ENCODE measurements at regions not wholly inside any gene's neighbourhood (a gene's known extent, or its start where the extent isn't known, plus 50 kb on each side); places are given as distances from the start of the nearest gene placed in this dataset.

GRCh38 chr6:156579564-156579963 is 197.6 kb upstream of the ARID1B start:
- no peak for DNase-seq (ENCODE audit: insufficient read length, low spot score)
- FAIRE-seq: no peak

GRCh38 chr6:156577749-156578148 is 199.4 kb upstream of the ARID1B start:
- FAIRE-seq (no peak), DNase-seq (ENCODE audit: insufficient read length, low spot score) (no peak)

GRCh38 chr6:156575361-156575760 is 201.8 kb upstream of the ARID1B start:
- FAIRE-seq: no peak
- no peak for DNase-seq (ENCODE audit: insufficient read length, low spot score)

- DNase-seq (ENCODE audit: insufficient read length, low spot score) (no peak), FAIRE-seq (no peak)
Observed at GRCh38 chr6:156564807-156565149, 212.4 kb upstream of the ARID1B start.

- DNase-seq (ENCODE audit: insufficient read length, low spot score) (peak; percentile 66), FAIRE-seq (no peak)
Observed at GRCh38 chr6:156564127-156564806, 212.9 kb upstream of the ARID1B start.

GRCh38 chr6:156563714-156564113 is 213.5 kb upstream of the ARID1B start:
- no peak for FAIRE-seq
- DNase-seq (ENCODE audit: insufficient read length, low spot score): no peak

DNA sequence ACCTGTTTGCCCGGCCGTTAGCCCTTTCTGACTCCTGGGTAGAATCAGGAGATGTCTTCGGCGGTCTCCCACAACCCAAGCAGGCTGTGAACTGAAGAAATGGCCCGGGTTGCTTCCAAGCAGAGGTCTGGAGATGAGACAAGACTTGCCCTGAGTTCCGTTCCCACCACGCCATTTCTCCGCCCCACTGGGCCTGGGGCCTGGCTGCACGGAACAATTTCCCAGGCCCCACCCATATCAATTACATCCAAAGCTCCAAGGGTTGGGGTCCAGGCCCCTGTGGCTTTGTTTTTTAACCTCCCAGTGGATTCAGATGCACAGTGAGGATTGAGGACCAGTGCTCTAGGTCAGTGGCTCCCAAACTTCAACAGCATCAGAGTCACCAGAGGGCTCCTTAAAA is 214.5 kb upstream of the ARID1B start:
- no peak for DNase-seq (ENCODE audit: insufficient read length, low spot score)
- no peak for FAIRE-seq

GRCh38 chr6:156562019-156562418 is 215.2 kb upstream of the ARID1B start:
- no peak for FAIRE-seq

GRCh38 chr6:156560476-156560875 is 216.7 kb upstream of the ARID1B start:
- FAIRE-seq: no peak
- DNase-seq (ENCODE audit: insufficient read length, low spot score): no peak

More at GRCh38 chr6:156562019-156562418, 215.2 kb upstream of the ARID1B start:
- DNase-seq (ENCODE audit: insufficient read length, low spot score): no peak

DNA sequence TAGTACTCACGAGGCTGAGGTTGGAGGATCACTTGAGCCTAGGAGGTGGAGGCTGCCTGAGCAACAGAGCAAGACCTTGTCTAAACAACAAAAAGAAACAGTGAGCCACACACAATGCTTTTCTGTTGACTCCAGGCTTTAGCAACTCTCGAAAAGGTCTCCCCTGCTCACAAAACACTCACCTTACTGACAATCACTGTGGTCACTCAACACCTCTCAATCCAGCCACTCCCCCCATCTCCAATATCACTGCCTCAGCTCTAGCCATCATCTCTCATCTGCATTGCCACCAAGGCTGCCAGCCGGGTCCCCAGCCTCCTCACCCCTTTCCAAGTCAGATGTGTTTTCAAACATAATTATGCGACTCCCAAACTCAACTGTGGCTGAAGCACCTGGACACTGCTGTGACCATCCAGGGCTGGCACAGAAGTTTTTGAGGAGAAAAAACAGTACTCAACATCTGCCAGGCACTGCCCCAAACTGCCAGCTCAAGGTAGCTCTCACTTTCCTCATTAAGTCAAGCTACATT is 218.0 kb upstream of the ARID1B start:
- FAIRE-seq (no peak), DNase-seq (ENCODE audit: insufficient read length, low spot score) (no peak)

DNA sequence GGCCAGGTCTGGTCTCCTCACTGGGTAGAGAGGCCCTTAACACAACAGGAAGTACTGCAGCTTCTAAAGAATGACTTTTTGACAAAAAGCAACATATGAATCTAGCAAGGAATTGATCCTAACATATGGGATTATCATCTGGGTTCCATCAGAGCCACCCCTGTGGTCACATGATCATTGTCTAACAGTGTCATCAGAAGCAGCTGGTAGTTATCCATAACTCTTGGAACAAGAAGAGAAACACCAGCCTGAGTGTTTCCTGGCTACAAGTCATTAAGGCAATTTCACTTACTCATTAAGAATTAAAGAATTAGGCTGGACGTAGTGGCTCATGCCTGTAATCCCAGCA is 219.3 kb upstream of the ARID1B start:
- no peak for FAIRE-seq
- DNase-seq (ENCODE audit: insufficient read length, low spot score): no peak

DNA sequence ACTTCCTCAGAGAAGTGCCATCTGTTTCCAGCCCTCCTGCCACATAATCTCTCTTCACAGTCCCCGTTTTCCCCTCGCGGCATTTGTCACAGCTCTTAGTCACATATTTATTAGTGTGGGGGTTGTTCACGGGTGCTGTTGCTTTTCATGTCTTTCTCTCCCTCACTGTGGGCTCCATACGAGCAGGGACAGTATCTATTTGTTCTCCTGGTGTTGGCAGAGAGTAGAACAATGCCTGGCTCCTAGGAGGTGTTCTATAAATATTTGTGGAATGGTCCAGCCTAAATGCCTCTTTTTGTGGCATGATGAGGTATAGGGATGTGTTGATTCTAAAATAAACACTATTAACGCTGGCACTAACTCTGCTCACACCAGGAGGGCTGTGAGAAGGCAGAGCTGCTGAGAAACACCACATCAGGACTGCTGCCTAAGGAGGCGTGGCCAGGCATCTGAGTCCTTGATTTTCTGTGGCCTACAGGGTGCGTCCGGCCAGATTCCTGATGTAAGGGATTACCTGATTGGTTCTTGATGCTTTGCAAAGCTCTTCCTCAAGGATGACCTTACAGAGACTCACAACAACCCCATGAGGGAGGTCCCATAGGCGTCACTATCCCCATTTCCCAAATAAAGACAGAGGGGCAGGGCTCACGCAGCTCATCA is 219.8 kb upstream of the ARID1B start:
- DNase-seq (ENCODE audit: insufficient read length, low spot score) (no peak), FAIRE-seq (no peak)

DNA sequence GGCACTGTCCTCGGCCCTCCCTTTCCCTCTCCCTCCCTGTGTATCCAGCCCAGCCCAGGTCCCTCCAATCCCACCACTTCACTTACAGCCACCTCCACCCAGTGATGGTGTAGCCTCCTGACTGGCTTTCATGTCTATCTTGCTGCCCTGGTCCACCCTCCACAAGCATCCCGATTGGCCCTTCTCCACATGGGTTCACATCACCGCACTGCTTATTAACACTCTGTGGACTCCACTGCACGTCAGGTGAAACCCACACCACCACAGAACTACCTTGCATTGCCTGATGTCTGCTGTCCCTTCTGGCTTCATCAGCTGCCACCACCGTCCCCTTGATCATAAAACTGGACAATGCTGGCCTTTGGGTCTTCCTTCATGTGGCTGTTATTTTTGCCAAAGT is 220.4 kb upstream of the ARID1B start:
- FAIRE-seq (no peak), DNase-seq (ENCODE audit: insufficient read length, low spot score) (no peak)

DNA sequence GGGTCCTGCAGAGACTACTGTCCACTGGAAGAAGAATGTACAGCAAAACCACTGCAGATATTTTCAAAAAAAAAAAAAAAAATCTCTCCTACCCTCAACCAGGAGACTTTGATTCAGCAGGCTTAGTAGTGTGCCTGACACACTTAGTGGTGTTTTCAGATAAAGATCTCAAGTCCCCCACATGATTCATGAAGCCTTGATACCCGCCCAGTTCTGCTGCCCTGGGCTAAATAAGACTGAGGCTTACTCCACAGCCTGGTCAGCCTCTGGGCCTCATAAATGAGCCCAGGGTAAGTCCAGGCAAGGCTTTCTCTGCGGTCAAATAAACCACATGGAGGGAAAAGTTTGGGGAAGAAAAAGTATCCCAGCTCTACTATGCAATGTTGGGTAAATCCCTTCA is 222.1 kb upstream of the ARID1B start:
- no peak for DNase-seq (ENCODE audit: insufficient read length, low spot score)
- no peak for FAIRE-seq

DNA sequence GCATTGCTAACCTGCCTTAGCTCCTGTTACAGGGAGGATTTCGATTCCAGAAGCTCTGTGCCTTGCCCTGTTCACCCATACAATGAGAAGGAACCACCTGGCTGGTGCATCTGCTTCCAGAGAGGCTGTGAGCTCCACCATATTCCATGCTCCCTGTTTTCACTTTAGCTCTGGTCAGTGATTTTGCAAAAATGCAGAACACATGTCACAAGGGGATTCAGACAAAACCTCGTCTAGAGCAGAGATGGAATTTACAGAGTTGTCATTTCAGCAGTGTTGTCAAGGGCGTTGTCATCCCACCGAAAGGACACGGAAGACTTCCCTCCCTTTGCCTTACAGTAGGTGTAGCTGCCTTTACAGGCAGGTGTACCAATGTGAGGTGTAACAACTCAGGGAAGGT is 223.0 kb upstream of the ARID1B start:
- no peak for DNase-seq (ENCODE audit: insufficient read length, low spot score)
- FAIRE-seq: no peak

DNA sequence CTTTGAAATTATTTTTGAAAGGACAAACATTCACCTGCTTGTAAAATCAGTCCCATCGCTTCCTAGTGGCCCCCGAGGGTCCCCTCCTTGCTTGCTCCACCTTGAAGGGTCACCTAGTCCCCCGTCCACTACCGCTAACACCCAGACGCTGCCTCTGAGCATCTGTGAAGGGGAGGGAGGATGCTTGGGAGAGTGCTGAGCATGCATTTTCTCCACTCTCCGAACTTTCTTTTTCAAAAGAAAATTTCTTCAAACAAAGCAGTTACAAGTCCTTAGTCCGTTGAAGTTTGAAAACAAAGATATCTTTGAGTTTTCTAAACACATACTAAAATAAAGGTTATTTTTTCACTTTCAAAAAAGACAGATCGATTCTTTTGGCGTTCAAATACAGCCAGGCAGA is 224.3 kb upstream of the ARID1B start:
- DNase-seq (ENCODE audit: insufficient read length, low spot score): no peak

DNA sequence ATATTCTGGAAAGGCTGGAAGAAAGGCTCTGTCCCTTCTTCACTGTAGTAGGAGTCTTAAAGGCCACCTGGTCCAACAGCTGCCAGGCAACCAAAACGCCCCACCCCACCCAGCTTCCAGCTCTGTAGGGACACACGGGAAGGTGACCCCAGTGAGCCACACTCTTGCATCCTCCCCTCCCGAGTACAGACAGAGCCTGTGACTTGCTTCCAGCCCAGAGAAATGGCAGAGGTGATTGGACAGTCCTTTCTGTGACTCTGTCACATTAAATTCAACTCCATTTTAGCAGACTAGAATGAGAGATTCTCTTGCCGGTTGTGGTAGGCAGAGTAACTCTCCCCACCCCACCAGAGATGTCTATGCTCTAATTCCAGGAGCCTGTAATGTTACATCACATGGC is 226.2 kb upstream of the ARID1B start:
- no peak for FAIRE-seq
- no peak for DNase-seq (ENCODE audit: insufficient read length, low spot score)

More for the DNA sequence above, 224.3 kb upstream of the ARID1B start:
- FAIRE-seq: no peak

GRCh38 chr6:156545931-156546330 is 231.2 kb upstream of the ARID1B start:
- no peak for FAIRE-seq

GRCh38 chr6:156545021-156545420 is 232.2 kb upstream of the ARID1B start:
- DNase-seq (ENCODE audit: insufficient read length, low spot score) (no peak), FAIRE-seq (no peak)

More at GRCh38 chr6:156545931-156546330, 231.2 kb upstream of the ARID1B start:
- DNase-seq (ENCODE audit: insufficient read length, low spot score): no peak

GRCh38 chr6:156544046-156544445 is 233.1 kb upstream of the ARID1B start:
- no peak for FAIRE-seq
- no peak for DNase-seq (ENCODE audit: insufficient read length, low spot score)

GRCh38 chr6:156543431-156543830 is 233.7 kb upstream of the ARID1B start:
- FAIRE-seq (no peak), DNase-seq (ENCODE audit: insufficient read length, low spot score) (no peak)

- no peak for DNase-seq (ENCODE audit: insufficient read length, low spot score)
- FAIRE-seq: no peak
Observed at GRCh38 chr6:156538875-156539660, 238.1 kb upstream of the ARID1B start.
